MM.1S (cell line): ENCODE measurements at regions not wholly inside any gene's neighbourhood (a gene's known extent, or its start where the extent isn't known, plus 50 kb on each side); places are given as distances from the start of the nearest gene placed in this dataset.

Experiments used
- DNase-seq: peaks from one replicate; pipeline ENCODE4 v3.0.0-alpha.2; 2015
- H2AFZ ChIP-seq: fragments of 300-600 bp; sonication (generic); 2 replicates; pipeline ENCODE4 v1.6.0; 2016; ENCODE audit warnings: antibody characterized with exemption, low read length
- H3F3A ChIP-seq: fragments of 300-600 bp; sonication (generic); 2 replicates; pipeline ENCODE4 v1.6.1; 2016; ENCODE audit warnings: mild to moderate bottlenecking, antibody characterized with exemption, low read length, moderate library complexity, mixed read lengths; ENCODE audit not compliant: insufficient read depth
- H3K27ac ChIP-seq: fragments of 300-600 bp; sonication (generic); 2 replicates; pipeline ENCODE4 v1.5.1; 2016; ENCODE audit warnings: mild to moderate bottlenecking, low read length
- H3K27me3 ChIP-seq: fragments of 300-600 bp; sonication (generic); replicated peaks from 2 replicates; pipeline ENCODE4 v1.6.0; 2016; ENCODE audit warnings: low read length; ENCODE audit not compliant: insufficient read depth
- H3K36me3 ChIP-seq: fragments of 300-600 bp; sonication (generic); replicated peaks from 2 replicates; pipeline ENCODE4 v1.6.1; 2016; ENCODE audit warnings: mild to moderate bottlenecking, low read length, mixed read lengths; ENCODE audit not compliant: insufficient read depth
- H3K4me1 ChIP-seq: fragments of 300-600 bp; sonication (generic); 2 replicates; pipeline ENCODE4 v1.6.1; 2016; ENCODE audit warnings: low read length, mixed read lengths
- H3K4me2 ChIP-seq: fragments of 300-600 bp; sonication (generic); 2 replicates; pipeline ENCODE4 v1.6.0; 2016; ENCODE audit warnings: low read depth, low read length
- H3K4me3 ChIP-seq: fragments of 300-600 bp; sonication (generic); 2 replicates; pipeline ENCODE4 v1.5.1; 2016; ENCODE audit warnings: low read length, mixed read lengths
- H3K79me2 ChIP-seq: fragments of 300-600 bp; sonication (generic); 2 replicates; pipeline ENCODE4 v1.6.1; 2016; ENCODE audit warnings: mixed run types, low read length, mixed read lengths
- H3K9ac ChIP-seq: fragments of 300-600 bp; sonication (generic); 2 replicates; pipeline ENCODE4 v1.6.1; 2016; ENCODE audit warnings: low read length, mixed read lengths
- H3K9me2 ChIP-seq: fragments of 300-600 bp; sonication (generic); replicated peaks from 2 replicates; pipeline ENCODE4 v1.6.1; 2016; ENCODE audit warnings: mild to moderate bottlenecking, low read length, mixed read lengths; ENCODE audit not compliant: insufficient read depth
- H3K9me3 ChIP-seq: fragments of 300-600 bp; sonication (generic); replicated peaks from 2 replicates; pipeline ENCODE4 v1.6.1; 2016; ENCODE audit warnings: mild to moderate bottlenecking, low read length, mixed read lengths; ENCODE audit not compliant: insufficient read depth
- H4K20me1 ChIP-seq: fragments of 300-600 bp; sonication (generic); 2 replicates; pipeline ENCODE4 v1.6.1; 2016; ENCODE audit warnings: mild to moderate bottlenecking, low read length, moderate library complexity, mixed read lengths; ENCODE audit not compliant: insufficient read depth
- CTCF ChIP-seq: fragments of 300-600 bp; sonication (generic); IDR thresholded peaks from 2 replicates; pipeline ENCODE4 v1.5.1; 2016; ENCODE audit warnings: antibody characterized with exemption, low read length, mixed read lengths
- EZH2 ChIP-seq: fragments of 300-600 bp; sonication (generic); optimal IDR thresholded peaks from 2 replicates; pipeline ENCODE3; 2017; ENCODE audit warnings: low read depth, mild to moderate bottlenecking, antibody characterized with exemption, low read length, mixed read lengths
- EZH2phosphoT487 ChIP-seq: fragments of 300-600 bp; sonication (generic); IDR thresholded peaks from 2 replicates; pipeline ENCODE4 v1.6.1; 2018; ENCODE audit warnings: antibody characterized with exemption, low read length

GRCh38 chr12:128178565-128178964, 88.4 kb upstream of the TMEM132C start:
- H2AFZ ChIP-seq = no peak overlapping the region
- H3K27me3 ChIP-seq = no peaks in the 10 kb centered on the region
- H3K27ac ChIP-seq = no peak overlapping the region
- no peak for DNase-seq
- H3K79me2 ChIP-seq = no peaks in the 10 kb centered on the region
- no peaks in the 10 kb centered on the region for H3K36me3 ChIP-seq
- no peaks in the 10 kb centered on the region for H3F3A ChIP-seq
- no peaks in the 10 kb centered on the region for H3K4me1 ChIP-seq
- no peaks in the 10 kb centered on the region for H3K9me3 ChIP-seq
- no peaks in the 10 kb centered on the region for H4K20me1 ChIP-seq
- TF ChIP-seq EZH2phosphoT487 (no peak), CTCF (no peak), EZH2 (no peak)
- no peak overlapping the region for H3K9ac ChIP-seq
- no peak overlapping the region for H3K4me3 ChIP-seq
- H3K4me2 ChIP-seq = no peak overlapping the region
- H3K9me2 ChIP-seq = no peaks in the 10 kb centered on the region

DNA sequence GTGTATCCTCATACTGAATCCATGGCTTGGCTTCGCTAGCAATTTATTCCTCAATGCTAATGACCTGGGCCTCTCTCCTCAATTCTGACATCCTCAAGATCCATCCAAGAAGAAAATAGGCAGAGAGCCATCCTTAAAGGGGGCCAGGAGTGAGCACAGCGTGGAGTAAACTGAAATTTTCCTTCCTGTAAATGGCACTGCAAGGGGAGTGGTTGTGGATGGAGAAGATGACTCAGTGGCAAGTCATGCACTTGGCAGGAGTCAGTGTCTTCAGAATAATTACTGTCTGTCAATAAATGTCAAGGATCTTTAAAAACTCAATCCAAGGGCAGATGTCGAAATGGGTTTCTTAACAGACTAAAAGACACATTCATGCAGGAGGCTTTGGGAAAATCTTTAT, 88.0 kb upstream of the TMEM132C start:
- Histone ChIP-seq H2AFZ (no peak overlapping the region), H3K27me3 (no peaks in the 10 kb centered on the region), H4K20me1 (no peaks in the 10 kb centered on the region), H3K27ac (no peak overlapping the region), H3F3A (no peaks in the 10 kb centered on the region), H3K9me2 (no peaks in the 10 kb centered on the region), H3K4me1 (no peaks in the 10 kb centered on the region), H3K36me3 (no peaks in the 10 kb centered on the region), H3K4me3 (no peak overlapping the region), H3K9me3 (no peaks in the 10 kb centered on the region), H3K9ac (no peak overlapping the region), H3K79me2 (no peaks in the 10 kb centered on the region), H3K4me2 (no peak overlapping the region)
- TF ChIP-seq EZH2 = no peak
- no peak for TF ChIP-seq CTCF
- no peak for TF ChIP-seq EZH2phosphoT487
- DNase-seq = no peak

DNA sequence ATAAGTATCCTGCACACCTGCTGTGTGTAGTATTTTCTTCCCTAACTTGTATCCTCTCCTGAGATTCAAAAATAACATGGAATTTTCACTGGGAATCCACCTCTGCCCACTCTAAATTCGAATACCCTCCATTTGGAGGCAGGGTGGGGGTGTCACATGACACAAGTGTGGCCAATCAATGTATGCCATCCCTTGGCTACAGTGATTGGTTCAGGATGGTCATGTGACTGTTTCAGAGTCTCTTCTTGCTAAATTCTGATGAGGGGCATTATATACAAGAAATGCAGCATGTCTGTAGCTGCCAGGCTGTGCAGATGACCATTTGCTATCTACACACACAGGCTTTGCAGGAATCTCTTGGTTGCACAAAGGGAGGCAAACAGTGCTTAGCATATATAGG, 86.8 kb upstream of the TMEM132C start:
- TF ChIP-seq EZH2 = no peak
- Histone ChIP-seq H2AFZ (no peak overlapping the region), H3K4me3 (no peak overlapping the region), H3K36me3 (no peaks in the 10 kb centered on the region), H3F3A (no peaks in the 10 kb centered on the region), H3K4me2 (no peak overlapping the region), H3K4me1 (no peaks in the 10 kb centered on the region), H4K20me1 (no peaks in the 10 kb centered on the region), H3K9me3 (no peaks in the 10 kb centered on the region), H3K79me2 (no peaks in the 10 kb centered on the region), H3K27ac (no peak overlapping the region), H3K9ac (no peak overlapping the region), H3K9me2 (no peaks in the 10 kb centered on the region), H3K27me3 (no peaks in the 10 kb centered on the region)
- DNase-seq = no peak

DNA sequence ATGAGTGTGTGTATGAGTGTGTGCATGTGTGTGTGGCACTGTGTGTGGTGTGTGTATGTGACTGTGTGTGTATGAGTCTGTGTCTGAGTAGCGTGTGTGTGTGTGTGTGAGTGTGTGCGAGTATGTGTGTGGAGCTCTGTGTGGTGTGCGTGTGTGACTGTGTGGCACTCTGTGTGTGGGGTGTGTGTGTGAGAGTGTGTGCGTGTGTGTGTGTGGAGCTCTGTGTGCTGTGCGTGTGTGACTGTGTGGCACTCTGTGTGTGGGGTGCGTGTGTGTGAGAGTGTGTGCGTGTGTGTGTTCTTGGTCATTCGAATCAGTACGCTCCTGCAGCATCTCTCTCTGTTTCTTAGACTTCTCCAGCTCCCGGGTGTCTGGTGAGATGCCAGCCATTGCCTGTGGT, 76.9 kb upstream of the TMEM132C start:
- no peak overlapping the region for H3K4me3 ChIP-seq
- H4K20me1 ChIP-seq = no peaks in the 10 kb centered on the region
- no peak overlapping the region for H2AFZ ChIP-seq
- no peaks in the 10 kb centered on the region for H3F3A ChIP-seq
- H3K27ac ChIP-seq = no peak overlapping the region
- H3K36me3 ChIP-seq = no peaks in the 10 kb centered on the region
- TF ChIP-seq EZH2phosphoT487 = no peak
- no peaks in the 10 kb centered on the region for H3K9me2 ChIP-seq
- H3K4me1 ChIP-seq = no peaks in the 10 kb centered on the region
- H3K79me2 ChIP-seq = no peaks in the 10 kb centered on the region
- no peak for DNase-seq
- H3K27me3 ChIP-seq = no peaks in the 10 kb centered on the region
- no peak overlapping the region for H3K4me2 ChIP-seq
- H3K9ac ChIP-seq = no peak overlapping the region
- no peaks in the 10 kb centered on the region for H3K9me3 ChIP-seq
